ENCODE measurements at regions not wholly inside any gene's neighbourhood (a gene's known extent, or its start where the extent isn't known, plus 50 kb on each side); places are given as distances from the start of the nearest gene placed in this dataset.

- no peak overlapping the region for H3K4me3 ChIP-seq
- no peak for TF ChIP-seq POLR2A (IDR thresholded peaks at IDR 0.05)
- TF ChIP-seq CTCF (IDR thresholded peaks at IDR 0.05), result no peak
- H3K36me3 ChIP-seq, result no peaks in the 10 kb centered on the region
- no peaks in the 10 kb centered on the region for H3K27me3 ChIP-seq
- WGBS, 2 donors, result 33 to 62% methylated on average over 2 of the region's 2 CpGs
- intact Hi-C loops (cut with DNase I), result no loop called here
- H3K9me3 ChIP-seq, result no peaks in the 10 kb centered on the region
- H3K4me1 ChIP-seq, result no peaks in the 10 kb centered on the region
- DNase-seq, result no peak
- H3K27ac ChIP-seq, result no peak overlapping the region
Measured at GRCh38 chr11:122399375-122399774, 256.1 kb upstream of the UBASH3B start.

GRCh38 chr11:122398851-122399250 is 256.7 kb upstream of the UBASH3B start:
- DNase-seq, result no peak
- no peak overlapping the region for H3K4me3 ChIP-seq
- H3K4me1 ChIP-seq, result no peaks in the 10 kb centered on the region
- no peak for TF ChIP-seq POLR2A (IDR thresholded peaks at IDR 0.05)
- TF ChIP-seq CTCF (IDR thresholded peaks at IDR 0.05), result no peak
- intact Hi-C loops (cut with DNase I), result no loop called here
- no peaks in the 10 kb centered on the region for H3K36me3 ChIP-seq
- H3K9me3 ChIP-seq, result no peaks in the 10 kb centered on the region
- 71 to 100% methylated on average over 2 of the region's 2 CpGs for WGBS, 2 donors
- no peaks in the 10 kb centered on the region for H3K27me3 ChIP-seq
- no peak overlapping the region for H3K27ac ChIP-seq

- H3K36me3 ChIP-seq, result no peaks in the 10 kb centered on the region
- intact Hi-C loops (cut with DNase I), result no loop called here
Measured at GRCh38 chr11:122398167-122398566, 257.4 kb upstream of the UBASH3B start.

GRCh38 chr11:122395282-122395681 is 260.2 kb upstream of the UBASH3B start:
- no peaks in the 10 kb centered on the region for H3K36me3 ChIP-seq
- no peak overlapping the region for H3K27ac ChIP-seq
- 83 to 92% methylated on average over 1 of the region's 1 CpG for WGBS, 2 donors
- H3K4me1 ChIP-seq, result no peaks in the 10 kb centered on the region
- no peaks in the 10 kb centered on the region for H3K9me3 ChIP-seq
- no peak overlapping the region for H3K4me3 ChIP-seq
- no peaks in the 10 kb centered on the region for H3K27me3 ChIP-seq
- intact Hi-C loops (cut with DNase I), result no loop called here
- no peak for TF ChIP-seq CTCF (IDR thresholded peaks at IDR 0.05)
- TF ChIP-seq POLR2A (IDR thresholded peaks at IDR 0.05), result no peak
- no peak for DNase-seq

More at GRCh38 chr11:122398167-122398566, 257.4 kb upstream of the UBASH3B start:
- no peak overlapping the region for H3K4me3 ChIP-seq
- H3K4me1 ChIP-seq, result no peaks in the 10 kb centered on the region
- WGBS, 2 donors, result 63 to 85% methylated on average over 1 of the region's 1 CpG
- DNase-seq, result no peak
- H3K9me3 ChIP-seq, result no peaks in the 10 kb centered on the region
- no peaks in the 10 kb centered on the region for H3K27me3 ChIP-seq
- H3K27ac ChIP-seq, result no peak overlapping the region
- TF ChIP-seq POLR2A (IDR thresholded peaks at IDR 0.05) (no peak), CTCF (IDR thresholded peaks at IDR 0.05) (no peak)

DNA sequence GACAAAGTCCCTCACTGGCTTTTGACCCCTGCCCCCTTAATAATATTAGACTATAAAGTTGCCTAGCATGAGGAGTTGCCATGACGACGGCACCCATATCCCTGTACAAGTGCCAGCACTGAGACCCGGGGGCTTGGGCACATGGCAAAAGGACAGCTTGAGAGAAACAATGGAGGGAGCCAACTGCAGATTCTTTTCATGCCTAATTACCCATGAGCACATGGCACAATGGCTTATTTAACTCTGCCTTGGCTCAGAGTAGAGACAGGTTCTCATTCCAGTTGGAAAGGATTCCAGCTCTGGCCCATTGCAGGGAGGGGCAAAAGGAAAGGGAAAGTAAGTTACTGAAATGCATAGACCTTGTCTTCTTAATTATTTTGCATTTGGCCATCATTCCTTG is 261.2 kb upstream of the UBASH3B start:
- WGBS, 2 donors, result 40 to 54% methylated on average over 1 to 3 of the region's 3 CpGs
- no peak for DNase-seq
- H3K27me3 ChIP-seq, result no peaks in the 10 kb centered on the region

More for the DNA sequence above, 261.2 kb upstream of the UBASH3B start:
- Histone ChIP-seq H3K4me1 (no peaks in the 10 kb centered on the region), H3K4me3 (no peak overlapping the region), H3K36me3 (no peaks in the 10 kb centered on the region), H3K27ac (no peak overlapping the region), H3K9me3 (peaks cover 0 to 3% (median 0%) of the 10 kb centered on the region in 3 donors)
- TF ChIP-seq POLR2A (IDR thresholded peaks at IDR 0.05) (no peak), CTCF (IDR thresholded peaks at IDR 0.05) (no peak)
- intact Hi-C loops (cut with DNase I), result no loop called here
